ENCODE measurements at regions not wholly inside any gene's neighbourhood (a gene's known extent, or its start where the extent isn't known, plus 50 kb on each side); places are given as distances from the start of the nearest gene placed in this dataset.

DNA sequence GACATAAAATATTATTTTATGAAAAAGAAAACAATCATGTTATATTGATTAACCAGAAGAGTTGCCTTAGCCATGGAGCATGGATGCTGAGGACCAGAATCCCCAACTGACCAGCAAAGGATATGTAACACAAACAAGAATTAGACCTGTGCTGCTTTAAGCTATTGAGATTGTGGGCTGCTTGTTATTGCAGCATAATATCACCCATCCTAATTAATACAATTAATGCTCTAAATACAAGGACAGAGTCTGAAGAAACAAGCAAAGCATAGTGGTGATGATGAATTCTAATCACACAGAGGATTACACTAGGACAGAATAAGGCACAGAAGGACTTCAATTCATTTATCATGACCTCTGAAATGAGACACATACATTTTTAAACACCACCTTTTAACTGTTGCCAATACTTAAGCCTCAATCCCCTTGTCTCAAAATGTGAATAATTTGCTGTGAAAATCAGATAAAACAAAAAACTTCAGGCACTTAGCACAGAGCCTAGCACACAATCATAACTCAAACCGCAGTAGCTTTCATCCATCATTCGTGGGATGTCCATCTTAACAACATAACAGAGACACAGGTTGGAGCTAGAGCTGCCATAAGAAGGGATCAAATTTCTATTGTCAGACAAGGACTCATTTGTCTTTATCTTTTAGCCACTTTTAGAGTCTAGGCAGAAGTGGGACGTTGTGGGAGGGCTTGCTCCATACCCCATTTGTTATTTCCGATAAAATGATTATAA lies 449.6 kb upstream of the DCN start:
- H3K27ac ChIP-seq, result no peak overlapping the region
- TF ChIP-seq, protein P1, sequence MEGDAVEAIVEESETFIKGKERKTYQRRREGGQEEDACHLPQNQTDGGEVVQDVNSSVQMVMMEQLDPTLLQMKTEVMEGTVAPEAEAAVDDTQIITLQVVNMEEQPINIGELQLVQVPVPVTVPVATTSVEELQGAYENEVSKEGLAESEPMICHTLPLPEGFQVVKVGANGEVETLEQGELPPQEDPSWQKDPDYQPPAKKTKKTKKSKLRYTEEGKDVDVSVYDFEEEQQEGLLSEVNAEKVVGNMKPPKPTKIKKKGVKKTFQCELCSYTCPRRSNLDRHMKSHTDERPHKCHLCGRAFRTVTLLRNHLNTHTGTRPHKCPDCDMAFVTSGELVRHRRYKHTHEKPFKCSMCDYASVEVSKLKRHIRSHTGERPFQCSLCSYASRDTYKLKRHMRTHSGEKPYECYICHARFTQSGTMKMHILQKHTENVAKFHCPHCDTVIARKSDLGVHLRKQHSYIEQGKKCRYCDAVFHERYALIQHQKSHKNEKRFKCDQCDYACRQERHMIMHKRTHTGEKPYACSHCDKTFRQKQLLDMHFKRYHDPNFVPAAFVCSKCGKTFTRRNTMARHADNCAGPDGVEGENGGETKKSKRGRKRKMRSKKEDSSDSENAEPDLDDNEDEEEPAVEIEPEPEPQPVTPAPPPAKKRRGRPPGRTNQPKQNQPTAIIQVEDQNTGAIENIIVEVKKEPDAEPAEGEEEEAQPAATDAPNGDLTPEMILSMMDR (conservative IDR thresholded peaks at IDR 0.05), result no peak

DNA sequence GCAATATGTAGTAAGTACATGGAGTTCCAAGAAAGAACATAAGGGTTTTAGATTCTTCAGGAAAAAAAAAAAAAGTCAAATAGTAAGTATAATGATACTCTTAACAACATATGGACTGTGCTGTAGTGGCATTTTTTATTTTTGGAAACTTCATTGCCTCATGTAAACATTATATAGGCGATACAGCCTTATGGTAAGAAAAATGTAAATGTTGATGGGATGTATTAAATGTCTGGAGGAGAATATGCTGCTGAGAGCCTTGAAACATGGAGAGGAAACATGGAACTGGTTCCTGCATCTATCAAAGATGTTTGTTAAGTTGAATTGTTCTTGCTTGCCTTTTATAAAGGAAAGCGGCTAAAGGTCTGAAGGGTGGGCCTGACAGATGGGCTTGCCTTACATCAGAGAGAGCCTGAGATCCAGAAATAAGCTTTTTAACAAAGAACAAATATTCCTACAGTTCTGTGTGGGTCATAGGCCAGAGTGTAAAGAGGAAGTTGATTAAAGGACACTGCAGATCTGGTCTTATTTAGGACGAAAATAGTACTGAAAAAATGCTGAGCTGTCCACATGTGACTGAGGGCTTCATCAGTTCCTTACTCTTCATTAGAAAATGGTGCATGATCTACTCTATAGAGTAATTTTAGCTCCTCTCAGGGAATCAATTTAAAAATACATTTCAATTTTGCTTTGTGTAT lies 448.1 kb upstream of the DCN start:
- no peak overlapping the region for H3K27ac ChIP-seq
- TF ChIP-seq, protein P1 (conservative IDR thresholded peaks at IDR 0.05), result no peak
- no peak for TF ChIP-seq ZFX (IDR thresholded peaks at IDR 0.05)

DNA sequence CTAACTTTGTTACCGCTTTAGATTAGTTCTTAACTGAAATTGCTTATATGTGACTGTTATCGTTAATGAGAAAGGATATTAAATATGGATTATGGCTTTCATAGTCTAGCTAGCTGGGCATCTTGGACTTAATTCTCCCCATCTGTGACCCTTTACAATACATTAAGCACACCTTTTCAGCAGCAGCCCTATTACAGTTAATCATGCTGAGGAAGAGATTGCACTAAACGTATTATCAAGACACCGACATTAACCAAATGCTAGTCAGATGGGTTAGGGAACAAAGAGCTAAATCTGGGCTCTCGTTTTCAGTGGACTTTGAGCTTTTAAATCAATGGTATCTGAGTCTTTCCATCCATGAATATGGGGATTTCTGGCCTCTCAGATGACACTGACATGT lies 447.5 kb upstream of the DCN start:
- H3K27ac ChIP-seq, result no peak overlapping the region
- TF ChIP-seq, protein P1 (conservative IDR thresholded peaks at IDR 0.05), result no peak
- TF ChIP-seq ZFX (IDR thresholded peaks at IDR 0.05), result no peak

DNA sequence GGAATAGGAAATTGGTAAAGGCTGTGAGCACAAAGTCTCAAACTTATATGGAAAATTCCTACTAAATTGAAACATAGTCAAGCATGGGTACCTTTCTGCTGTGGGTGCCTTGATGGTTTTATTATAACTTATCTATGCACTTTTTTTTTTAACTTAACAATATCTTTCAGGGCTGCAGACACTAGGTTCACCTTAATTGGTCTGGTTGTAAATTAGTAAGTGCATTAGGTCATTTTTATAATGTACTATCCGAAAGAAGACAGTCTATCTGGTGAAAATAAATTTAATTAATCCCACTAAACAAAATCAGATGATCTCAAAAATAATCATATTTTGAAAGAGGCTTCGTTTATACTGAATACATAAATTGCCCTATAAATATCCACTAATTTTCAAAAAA lies 446.8 kb upstream of the DCN start:
- no peak overlapping the region for H3K27ac ChIP-seq
- no peak for TF ChIP-seq ZFX (IDR thresholded peaks at IDR 0.05)
- TF ChIP-seq, protein P1 (conservative IDR thresholded peaks at IDR 0.05), result no peak

DNA sequence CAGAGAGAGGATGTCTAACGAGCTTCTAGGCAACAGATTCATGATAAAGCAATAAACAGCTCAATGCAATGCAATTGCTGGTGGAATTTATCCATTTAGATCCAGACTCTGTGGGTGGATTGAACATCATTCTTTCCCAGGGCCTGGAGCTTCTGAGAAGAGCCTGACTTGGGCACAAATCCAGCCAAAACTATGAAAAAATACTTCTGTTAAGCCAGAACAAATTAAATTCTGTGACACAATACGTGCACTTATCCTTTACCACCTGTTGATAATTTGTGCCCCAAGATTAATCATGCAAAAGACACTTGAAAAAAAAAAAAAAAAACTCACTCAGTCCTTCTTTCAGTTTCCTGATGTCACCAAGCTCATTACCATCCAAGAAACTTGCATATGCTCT lies 446.0 kb upstream of the DCN start:
- H3K27ac ChIP-seq, result no peak overlapping the region
- TF ChIP-seq, protein P1 (conservative IDR thresholded peaks at IDR 0.05), result no peak
- no peak for TF ChIP-seq ZFX (IDR thresholded peaks at IDR 0.05)

DNA sequence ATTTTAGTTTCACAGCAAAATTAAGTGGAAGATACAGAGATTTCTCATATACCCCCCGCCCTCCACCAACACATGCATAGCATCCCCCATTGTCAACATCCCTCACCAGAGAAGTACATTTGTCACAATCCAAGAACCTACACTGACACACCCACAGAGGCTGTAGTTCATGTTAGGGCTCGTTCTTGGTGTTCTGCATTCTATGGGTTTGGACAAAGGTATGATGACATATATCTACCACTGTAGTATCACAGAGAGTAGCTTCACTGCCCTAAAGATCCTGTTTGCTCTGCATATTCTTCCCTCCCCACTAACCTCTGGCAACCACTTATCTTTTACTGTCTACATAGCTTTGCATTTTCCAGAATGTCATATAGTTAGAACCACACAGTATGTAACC lies 444.6 kb upstream of the DCN start:
- TF ChIP-seq ZFX (IDR thresholded peaks at IDR 0.05), result no peak
- no peak overlapping the region for H3K27ac ChIP-seq

DNA sequence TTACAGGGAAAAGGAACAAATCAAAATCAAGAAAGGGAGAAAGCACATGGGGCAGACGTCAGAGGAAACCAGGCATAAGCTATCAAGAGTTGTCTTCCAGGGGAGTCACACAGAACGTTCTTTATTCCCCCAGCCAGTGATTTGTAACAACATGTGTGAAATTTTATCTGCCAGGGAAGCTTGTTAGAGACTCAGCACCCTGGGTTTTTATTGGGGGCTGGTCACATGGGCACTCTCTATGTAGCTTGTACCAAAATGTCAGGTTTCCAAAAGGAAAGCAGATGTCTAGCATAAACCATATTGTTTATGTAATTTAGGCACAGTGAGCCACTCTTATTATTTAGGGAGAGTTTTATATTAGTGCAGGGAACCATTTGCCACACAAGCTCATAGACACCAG lies 440.4 kb upstream of the DCN start:
- no peak overlapping the region for H3K27ac ChIP-seq

More for the DNA sequence above, 440.4 kb upstream of the DCN start:
- TF ChIP-seq, protein P1 (conservative IDR thresholded peaks at IDR 0.05), result no peak
- TF ChIP-seq ZFX (IDR thresholded peaks at IDR 0.05), result no peak
